ENCODE measurements at regions not wholly inside any gene's neighbourhood (a gene's known extent, or its start where the extent isn't known, plus 50 kb on each side); places are given as distances from the start of the nearest gene placed in this dataset.

GRCh38 chr6:103191391-103192093 lies 1668.2 kb downstream of the HACE1 start:
- H3K9me3 ChIP-seq (ENCODE audit: control insufficient read depth, insufficient read depth, low read depth, low read length): no peaks in the 10 kb centered on the region
- ChIA-PET POLR2A (no interaction called here), CTCF (no interaction called here)
- no peak overlapping the region for H3K27ac ChIP-seq (ENCODE audit: low read length)
- BruUV-seq (replicated peaks): no TSS peak
- no peak for TF ChIP-seq TCF7L2 (IDR thresholded peaks at IDR 0.05; ENCODE audit: low read depth, low read length)
- TF ChIP-seq, protein P1, sequence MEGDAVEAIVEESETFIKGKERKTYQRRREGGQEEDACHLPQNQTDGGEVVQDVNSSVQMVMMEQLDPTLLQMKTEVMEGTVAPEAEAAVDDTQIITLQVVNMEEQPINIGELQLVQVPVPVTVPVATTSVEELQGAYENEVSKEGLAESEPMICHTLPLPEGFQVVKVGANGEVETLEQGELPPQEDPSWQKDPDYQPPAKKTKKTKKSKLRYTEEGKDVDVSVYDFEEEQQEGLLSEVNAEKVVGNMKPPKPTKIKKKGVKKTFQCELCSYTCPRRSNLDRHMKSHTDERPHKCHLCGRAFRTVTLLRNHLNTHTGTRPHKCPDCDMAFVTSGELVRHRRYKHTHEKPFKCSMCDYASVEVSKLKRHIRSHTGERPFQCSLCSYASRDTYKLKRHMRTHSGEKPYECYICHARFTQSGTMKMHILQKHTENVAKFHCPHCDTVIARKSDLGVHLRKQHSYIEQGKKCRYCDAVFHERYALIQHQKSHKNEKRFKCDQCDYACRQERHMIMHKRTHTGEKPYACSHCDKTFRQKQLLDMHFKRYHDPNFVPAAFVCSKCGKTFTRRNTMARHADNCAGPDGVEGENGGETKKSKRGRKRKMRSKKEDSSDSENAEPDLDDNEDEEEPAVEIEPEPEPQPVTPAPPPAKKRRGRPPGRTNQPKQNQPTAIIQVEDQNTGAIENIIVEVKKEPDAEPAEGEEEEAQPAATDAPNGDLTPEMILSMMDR (IDR thresholded peaks at IDR 0.05): no peak
- no peak for TF ChIP-seq SIN3A (IDR thresholded peaks at IDR 0.05; ENCODE audit: borderline replicate concordance, insufficient read depth, low read depth, low read length)
- TF ChIP-seq, protein P2, sequence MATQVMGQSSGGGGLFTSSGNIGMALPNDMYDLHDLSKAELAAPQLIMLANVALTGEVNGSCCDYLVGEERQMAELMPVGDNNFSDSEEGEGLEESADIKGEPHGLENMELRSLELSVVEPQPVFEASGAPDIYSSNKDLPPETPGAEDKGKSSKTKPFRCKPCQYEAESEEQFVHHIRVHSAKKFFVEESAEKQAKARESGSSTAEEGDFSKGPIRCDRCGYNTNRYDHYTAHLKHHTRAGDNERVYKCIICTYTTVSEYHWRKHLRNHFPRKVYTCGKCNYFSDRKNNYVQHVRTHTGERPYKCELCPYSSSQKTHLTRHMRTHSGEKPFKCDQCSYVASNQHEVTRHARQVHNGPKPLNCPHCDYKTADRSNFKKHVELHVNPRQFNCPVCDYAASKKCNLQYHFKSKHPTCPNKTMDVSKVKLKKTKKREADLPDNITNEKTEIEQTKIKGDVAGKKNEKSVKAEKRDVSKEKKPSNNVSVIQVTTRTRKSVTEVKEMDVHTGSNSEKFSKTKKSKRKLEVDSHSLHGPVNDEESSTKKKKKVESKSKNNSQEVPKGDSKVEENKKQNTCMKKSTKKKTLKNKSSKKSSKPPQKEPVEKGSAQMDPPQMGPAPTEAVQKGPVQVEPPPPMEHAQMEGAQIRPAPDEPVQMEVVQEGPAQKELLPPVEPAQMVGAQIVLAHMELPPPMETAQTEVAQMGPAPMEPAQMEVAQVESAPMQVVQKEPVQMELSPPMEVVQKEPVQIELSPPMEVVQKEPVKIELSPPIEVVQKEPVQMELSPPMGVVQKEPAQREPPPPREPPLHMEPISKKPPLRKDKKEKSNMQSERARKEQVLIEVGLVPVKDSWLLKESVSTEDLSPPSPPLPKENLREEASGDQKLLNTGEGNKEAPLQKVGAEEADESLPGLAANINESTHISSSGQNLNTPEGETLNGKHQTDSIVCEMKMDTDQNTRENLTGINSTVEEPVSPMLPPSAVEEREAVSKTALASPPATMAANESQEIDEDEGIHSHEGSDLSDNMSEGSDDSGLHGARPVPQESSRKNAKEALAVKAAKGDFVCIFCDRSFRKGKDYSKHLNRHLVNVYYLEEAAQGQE (IDR thresholded peaks at IDR 0.05; ENCODE audit: insufficient read depth in 1 of 2, low read depth in 2 of 2, low read length in 1 of 2): no peak
- no peak for TF ChIP-seq POLR2AphosphoS5 (IDR thresholded peaks at IDR 0.05; ENCODE audit: low read depth, low read length)
- H3K36me3 ChIP-seq (ENCODE audit: control insufficient read depth, insufficient read depth, low read length): no peaks in the 10 kb centered on the region
- no peak overlapping the region for H3K4me3 ChIP-seq (ENCODE audit: low read depth in 2 of 2, low read length in 2 of 2)
- in situ Hi-C loops (cut with HindIII; ENCODE audit: low pct_unique_long_range_greater_than_20kb, low sequenced_read_pairs): no loop called here
- DNase-seq (ENCODE audit: low read depth, low spot score) (no peak), ATAC-seq (no peak)
- no peaks in the 10 kb centered on the region for H3K4me1 ChIP-seq (ENCODE audit: control insufficient read depth, insufficient read depth, low read length)
- intact Hi-C loops (cut with micrococcal nuclease; ENCODE audit: unreplicated experiment): no loop called here
- no peaks in the 10 kb centered on the region for H3K27me3 ChIP-seq (ENCODE audit: control insufficient read depth, insufficient read depth, low read length)

- Histone ChIP-seq H3K27me3 (ENCODE audit: control insufficient read depth, insufficient read depth, low read length) (no peaks in the 10 kb centered on the region), H3K36me3 (ENCODE audit: control insufficient read depth, insufficient read depth, low read length) (no peaks in the 10 kb centered on the region), H3K9me3 (ENCODE audit: control insufficient read depth, insufficient read depth, low read depth, low read length) (no peaks in the 10 kb centered on the region), H3K4me3 (ENCODE audit: low read depth in 2 of 2, low read length in 2 of 2) (no peak overlapping the region), H3K4me1 (ENCODE audit: control insufficient read depth, insufficient read depth, low read length) (no peaks in the 10 kb centered on the region), H3K27ac (ENCODE audit: low read length) (no peak overlapping the region)
- in situ Hi-C loops (cut with HindIII; ENCODE audit: low pct_unique_long_range_greater_than_20kb, low sequenced_read_pairs) (no loop called here), intact Hi-C loops (cut with micrococcal nuclease; ENCODE audit: unreplicated experiment) (no loop called here)
- no TSS peak for BruUV-seq (replicated peaks)
- ATAC-seq: no peak
- ChIA-PET CTCF (interaction anchor here (1.0 kb wide), 1 partner anchor 335 kb away, joined by 3 read pairs; no protein-coding TSS in a partner anchor), POLR2A (no interaction called here)
- TF ChIP-seq SIN3A (IDR thresholded peaks at IDR 0.05; ENCODE audit: borderline replicate concordance, insufficient read depth, low read depth, low read length) (no peak), TCF7L2 (IDR thresholded peaks at IDR 0.05; ENCODE audit: low read depth, low read length) (no peak)
- TF ChIP-seq, protein P1 (IDR thresholded peaks at IDR 0.05): no peak
- TF ChIP-seq, protein P2 (IDR thresholded peaks at IDR 0.05; ENCODE audit: insufficient read depth in 1 of 2, low read depth in 2 of 2, low read length in 1 of 2): no peak
- DNase-seq (ENCODE audit: low read depth, low spot score): no peak
These were observed 1674.9 kb downstream of the HACE1 start for GRCh38 chr6:103184776-103185175.

Measured in Panc1 (cell line).